MM.1S (cell line): ENCODE measurements at regions not wholly inside any gene's neighbourhood (a gene's known extent, or its start where the extent isn't known, plus 50 kb on each side); places are given as distances from the start of the nearest gene placed in this dataset.
"Not testable (repeated sequence)": the region's sequence is repeated elsewhere in the genome, so short reads cannot be mapped to it uniquely, and the experiment has no call there.

ENCODE experiments used
- DNase-seq: peaks from one replicate; pipeline ENCODE4 v3.0.0-alpha.2; 2015
- H2AFZ ChIP-seq: fragments of 300-600 bp; sonication (generic); 2 replicates; pipeline ENCODE4 v1.6.0; 2016; ENCODE audit warnings: antibody characterized with exemption, low read length
- H3F3A ChIP-seq: fragments of 300-600 bp; sonication (generic); 2 replicates; pipeline ENCODE4 v1.6.1; 2016; ENCODE audit warnings: mild to moderate bottlenecking, antibody characterized with exemption, low read length, moderate library complexity, mixed read lengths; ENCODE audit not compliant: insufficient read depth
- H3K27ac ChIP-seq: fragments of 300-600 bp; sonication (generic); 2 replicates; pipeline ENCODE4 v1.5.1; 2016; ENCODE audit warnings: mild to moderate bottlenecking, low read length
- H3K27me3 ChIP-seq: fragments of 300-600 bp; sonication (generic); replicated peaks from 2 replicates; pipeline ENCODE4 v1.6.0; 2016; ENCODE audit warnings: low read length; ENCODE audit not compliant: insufficient read depth
- H3K36me3 ChIP-seq: fragments of 300-600 bp; sonication (generic); replicated peaks from 2 replicates; pipeline ENCODE4 v1.6.1; 2016; ENCODE audit warnings: mild to moderate bottlenecking, low read length, mixed read lengths; ENCODE audit not compliant: insufficient read depth
- H3K4me1 ChIP-seq: fragments of 300-600 bp; sonication (generic); 2 replicates; pipeline ENCODE4 v1.6.1; 2016; ENCODE audit warnings: low read length, mixed read lengths
- H3K4me2 ChIP-seq: fragments of 300-600 bp; sonication (generic); 2 replicates; pipeline ENCODE4 v1.6.0; 2016; ENCODE audit warnings: low read depth, low read length
- H3K4me3 ChIP-seq: fragments of 300-600 bp; sonication (generic); 2 replicates; pipeline ENCODE4 v1.5.1; 2016; ENCODE audit warnings: low read length, mixed read lengths
- H3K79me2 ChIP-seq: fragments of 300-600 bp; sonication (generic); 2 replicates; pipeline ENCODE4 v1.6.1; 2016; ENCODE audit warnings: mixed run types, low read length, mixed read lengths
- H3K9ac ChIP-seq: fragments of 300-600 bp; sonication (generic); 2 replicates; pipeline ENCODE4 v1.6.1; 2016; ENCODE audit warnings: low read length, mixed read lengths
- H3K9me2 ChIP-seq: fragments of 300-600 bp; sonication (generic); replicated peaks from 2 replicates; pipeline ENCODE4 v1.6.1; 2016; ENCODE audit warnings: mild to moderate bottlenecking, low read length, mixed read lengths; ENCODE audit not compliant: insufficient read depth
- H3K9me3 ChIP-seq: fragments of 300-600 bp; sonication (generic); replicated peaks from 2 replicates; pipeline ENCODE4 v1.6.1; 2016; ENCODE audit warnings: mild to moderate bottlenecking, low read length, mixed read lengths; ENCODE audit not compliant: insufficient read depth
- H4K20me1 ChIP-seq: fragments of 300-600 bp; sonication (generic); 2 replicates; pipeline ENCODE4 v1.6.1; 2016; ENCODE audit warnings: mild to moderate bottlenecking, low read length, moderate library complexity, mixed read lengths; ENCODE audit not compliant: insufficient read depth
- EZH2 ChIP-seq: fragments of 300-600 bp; sonication (generic); optimal IDR thresholded peaks from 2 replicates; pipeline ENCODE3; 2017; ENCODE audit warnings: low read depth, mild to moderate bottlenecking, antibody characterized with exemption, low read length, mixed read lengths
- EZH2phosphoT487 ChIP-seq: fragments of 300-600 bp; sonication (generic); IDR thresholded peaks from 2 replicates; pipeline ENCODE4 v1.6.1; 2018; ENCODE audit warnings: antibody characterized with exemption, low read length
- TF ChIP-seq, protein P1 (sequence below): fragments of 300-600 bp; sonication (generic); IDR thresholded peaks from 2 replicates; pipeline ENCODE4 v1.5.1; 2016; ENCODE audit warnings: antibody characterized with exemption, low read length, mixed read lengths

GRCh38 chr3:176839901-176840300 lies 357.4 kb downstream of the TBL1XR1 start:
- Histone ChIP-seq H3K4me2 (no peak overlapping the region), H3K4me3 (no peak overlapping the region), H4K20me1 (no peaks in the 10 kb centered on the region), H3K36me3 (no peaks in the 10 kb centered on the region), H3K9ac (no peak overlapping the region), H3K4me1 (no peaks in the 10 kb centered on the region), H3K79me2 (no peaks in the 10 kb centered on the region), H3K9me2 (no peaks in the 10 kb centered on the region), H3K27me3 (no peaks in the 10 kb centered on the region), H3F3A (no peaks in the 10 kb centered on the region), H3K27ac (no peak overlapping the region), H2AFZ (no peak overlapping the region), H3K9me3 (no peaks in the 10 kb centered on the region)
- TF ChIP-seq, protein P1, sequence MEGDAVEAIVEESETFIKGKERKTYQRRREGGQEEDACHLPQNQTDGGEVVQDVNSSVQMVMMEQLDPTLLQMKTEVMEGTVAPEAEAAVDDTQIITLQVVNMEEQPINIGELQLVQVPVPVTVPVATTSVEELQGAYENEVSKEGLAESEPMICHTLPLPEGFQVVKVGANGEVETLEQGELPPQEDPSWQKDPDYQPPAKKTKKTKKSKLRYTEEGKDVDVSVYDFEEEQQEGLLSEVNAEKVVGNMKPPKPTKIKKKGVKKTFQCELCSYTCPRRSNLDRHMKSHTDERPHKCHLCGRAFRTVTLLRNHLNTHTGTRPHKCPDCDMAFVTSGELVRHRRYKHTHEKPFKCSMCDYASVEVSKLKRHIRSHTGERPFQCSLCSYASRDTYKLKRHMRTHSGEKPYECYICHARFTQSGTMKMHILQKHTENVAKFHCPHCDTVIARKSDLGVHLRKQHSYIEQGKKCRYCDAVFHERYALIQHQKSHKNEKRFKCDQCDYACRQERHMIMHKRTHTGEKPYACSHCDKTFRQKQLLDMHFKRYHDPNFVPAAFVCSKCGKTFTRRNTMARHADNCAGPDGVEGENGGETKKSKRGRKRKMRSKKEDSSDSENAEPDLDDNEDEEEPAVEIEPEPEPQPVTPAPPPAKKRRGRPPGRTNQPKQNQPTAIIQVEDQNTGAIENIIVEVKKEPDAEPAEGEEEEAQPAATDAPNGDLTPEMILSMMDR, result no peak
- no peak for TF ChIP-seq EZH2phosphoT487
- TF ChIP-seq EZH2, result no peak
- no peak for DNase-seq

GRCh38 chr3:176839466-176839865 lies 357.8 kb downstream of the TBL1XR1 start:
- no peak overlapping the region for H2AFZ ChIP-seq
- H4K20me1 ChIP-seq, result no peaks in the 10 kb centered on the region
- no peaks in the 10 kb centered on the region for H3K36me3 ChIP-seq
- no peak overlapping the region for H3K27ac ChIP-seq
- no peak overlapping the region for H3K4me2 ChIP-seq
- H3K79me2 ChIP-seq, result no peaks in the 10 kb centered on the region
- H3K9me3 ChIP-seq, result no peaks in the 10 kb centered on the region
- H3K4me3 ChIP-seq, result no peak overlapping the region
- no peak for DNase-seq
- H3F3A ChIP-seq, result no peaks in the 10 kb centered on the region
- TF ChIP-seq EZH2phosphoT487 (no peak), EZH2 (no peak)
- H3K4me1 ChIP-seq, result no peaks in the 10 kb centered on the region
- H3K9ac ChIP-seq, result no peak overlapping the region
- H3K9me2 ChIP-seq, result no peaks in the 10 kb centered on the region
- H3K27me3 ChIP-seq, result no peaks in the 10 kb centered on the region

DNA sequence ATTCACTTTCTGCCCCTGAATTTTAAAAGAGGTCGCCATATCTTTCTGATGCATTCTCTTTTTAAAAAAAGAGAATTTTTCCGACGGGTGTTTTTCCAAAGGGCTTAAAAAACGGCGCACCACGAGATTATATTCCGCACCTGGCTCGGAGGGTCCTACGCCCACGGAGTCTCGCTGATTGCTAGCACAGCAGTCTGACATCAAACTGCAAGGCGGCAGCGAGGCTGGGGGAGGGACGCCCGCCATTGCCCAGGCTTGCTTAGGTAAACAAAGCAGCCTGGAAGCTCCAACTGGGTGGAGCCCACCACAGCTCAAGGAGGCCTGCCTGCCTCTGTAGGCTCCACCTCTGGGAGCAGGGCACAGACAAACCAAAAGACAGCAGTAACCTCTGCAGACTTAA lies 370.0 kb downstream of the TBL1XR1 start:
- not testable (repeated sequence) for H3K36me3 ChIP-seq, H3K4me2 ChIP-seq, H3K4me3 ChIP-seq, H3F3A ChIP-seq, H3K9me2 ChIP-seq, H3K27ac ChIP-seq, H3K27me3 ChIP-seq, H3K9ac ChIP-seq, H3K79me2 ChIP-seq, H3K9me3 ChIP-seq, H3K4me1 ChIP-seq, H4K20me1 ChIP-seq, DNase-seq, H2AFZ ChIP-seq

DNA sequence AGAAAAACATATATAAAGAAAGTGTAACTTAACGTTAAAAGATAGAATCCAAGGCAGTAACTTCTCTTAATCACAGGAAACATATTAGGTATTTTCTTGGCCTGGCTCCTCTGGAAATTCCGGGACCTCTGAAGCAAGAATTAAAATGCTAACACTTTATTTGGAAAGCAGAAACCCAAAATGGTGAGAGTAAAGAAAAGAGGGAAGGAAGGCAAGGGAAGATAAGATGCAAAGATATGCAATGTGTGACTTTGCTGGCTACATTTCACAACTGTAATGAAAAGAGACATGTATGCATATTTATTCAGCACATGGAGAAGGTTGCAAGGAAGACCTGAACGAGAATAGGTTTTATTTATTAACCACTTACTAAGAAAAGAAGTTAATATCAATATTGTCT lies 372.5 kb downstream of the TBL1XR1 start:
- Histone ChIP-seq H3K27ac (no peak overlapping the region), H3K4me2 (no peak overlapping the region), H3F3A (no peaks in the 10 kb centered on the region), H3K79me2 (no peaks in the 10 kb centered on the region), H3K9me2 (no peaks in the 10 kb centered on the region), H3K9ac (no peak overlapping the region), H3K27me3 (no peaks in the 10 kb centered on the region), H3K4me1 (no peaks in the 10 kb centered on the region), H3K36me3 (no peaks in the 10 kb centered on the region), H2AFZ (no peak overlapping the region), H3K4me3 (no peak overlapping the region), H4K20me1 (no peaks in the 10 kb centered on the region), H3K9me3 (no peaks in the 10 kb centered on the region)
- no peak for TF ChIP-seq EZH2phosphoT487
- TF ChIP-seq, protein P1, result no peak
- no peak for TF ChIP-seq EZH2
- DNase-seq, result no peak
